H9 (cell line): ENCODE measurements at regions not wholly inside any gene's neighbourhood (a gene's known extent, or its start where the extent isn't known, plus 50 kb on each side); places are given as distances from the start of the nearest gene placed in this dataset.

ENCODE experiments used
- DNase-seq: peaks from one replicate; pipeline ENCODE4 v3.0.0-alpha.2; 2017
- H2AFZ ChIP-seq: one replicate; pipeline ENCODE4 v1.6.1; 2013; ENCODE audit warnings: mild to moderate bottlenecking, low read length, control low read depth, moderate library complexity
- H2AK5ac ChIP-seq: 2 replicates; pipeline ENCODE4 v1.6.1; 2013; ENCODE audit warnings: low read length, control low read depth, mixed read lengths; ENCODE audit not compliant: insufficient read length
- H2BK120ac ChIP-seq: one replicate; pipeline ENCODE4 v1.6.1; 2013; ENCODE audit warnings: low read depth, mild to moderate bottlenecking, low read length, control low read depth, inconsistent platforms; ENCODE audit not compliant: poor library complexity, severe bottlenecking
- H2BK12ac ChIP-seq: 2 replicates; pipeline ENCODE4 v1.6.1; 2013; ENCODE audit warnings: low read length, control low read depth, mixed read lengths, low read depth; ENCODE audit not compliant: insufficient read length
- H2BK15ac ChIP-seq: 2 replicates; pipeline ENCODE4 v1.6.1; 2013; ENCODE audit warnings: low read depth, low read length, control low read depth
- H2BK20ac ChIP-seq: one replicate; pipeline ENCODE4 v1.6.1; 2013; ENCODE audit warnings: low read depth, mild to moderate bottlenecking, low read length, control low read depth, inconsistent platforms; ENCODE audit not compliant: poor library complexity, severe bottlenecking
- H2BK5ac ChIP-seq: 2 replicates; pipeline ENCODE4 v1.6.1; 2013; ENCODE audit warnings: low read length, control low read depth, mixed read lengths; ENCODE audit not compliant: insufficient read length
- H3K14ac ChIP-seq: 2 replicates; pipeline ENCODE4 v1.6.1; 2013; ENCODE audit warnings: low read length, control low read depth; ENCODE audit not compliant: insufficient read depth
- H3K18ac ChIP-seq: 2 replicates; pipeline ENCODE4 v1.6.1; 2013; ENCODE audit warnings: low read depth, mild to moderate bottlenecking, mixed read lengths, low read length, control low read depth; ENCODE audit not compliant: insufficient read length
- H3K23ac ChIP-seq: 2 replicates; pipeline ENCODE4 v1.6.1; 2013; ENCODE audit warnings: low read length, control low read depth, mixed read lengths, low read depth; ENCODE audit not compliant: insufficient read length
- H3K23me2 ChIP-seq: 2 replicates; pipeline ENCODE4 v1.6.1; 2013; ENCODE audit warnings: low read depth, mild to moderate bottlenecking, mixed read lengths, low read length, control low read depth; ENCODE audit not compliant: insufficient read length, poor library complexity, severe bottlenecking
- H3K27ac ChIP-seq: 2 replicates; pipeline ENCODE4 v1.5.1; 2013; ENCODE audit warnings: low read length, control low read depth, mixed read lengths, low read depth; ENCODE audit not compliant: insufficient read length
- H3K27me3 ChIP-seq: 2 replicates; pipeline ENCODE4 v1.6.1; 2013; ENCODE audit warnings: low read length, control low read depth, inconsistent platforms; ENCODE audit not compliant: insufficient read depth
- H3K4ac ChIP-seq: 2 replicates; pipeline ENCODE4 v1.6.1; 2013; ENCODE audit warnings: low read depth, mild to moderate bottlenecking, control low read depth, inconsistent platforms, low read length, moderate library complexity
- H3K4me1 ChIP-seq: 2 replicates; pipeline ENCODE4 v1.6.1; 2013; ENCODE audit warnings: low read length, control low read depth, inconsistent platforms; ENCODE audit not compliant: insufficient read depth
- H3K4me2 ChIP-seq: 2 replicates; pipeline ENCODE4 v1.6.1; 2013; ENCODE audit warnings: low read length, control low read depth, mixed read lengths; ENCODE audit not compliant: insufficient read length, insufficient read depth
- H3K56ac ChIP-seq: 2 replicates; pipeline ENCODE4 v1.6.1; 2013; ENCODE audit warnings: low read depth, mild to moderate bottlenecking, mixed read lengths, low read length, control low read depth; ENCODE audit not compliant: insufficient read length
- H3K79me1 ChIP-seq: 2 replicates; pipeline ENCODE4 v1.6.1; 2013; ENCODE audit warnings: low read depth, mild to moderate bottlenecking, moderate library complexity, low read length, control low read depth, inconsistent platforms; ENCODE audit not compliant: insufficient read depth, poor library complexity, severe bottlenecking
- H3K79me2 ChIP-seq: 2 replicates; pipeline ENCODE4 v1.6.1; 2013; ENCODE audit warnings: low read length, control low read depth, inconsistent platforms; ENCODE audit not compliant: insufficient read depth
- H3K9ac ChIP-seq: 2 replicates; pipeline ENCODE4 v1.6.1; 2013; ENCODE audit warnings: low read length, control low read depth, mixed read lengths; ENCODE audit not compliant: insufficient read length; ENCODE audit errors: extremely low read depth
- H3K9me3 ChIP-seq: one replicate; pipeline ENCODE4 v1.6.1; 2013; ENCODE audit warnings: low read depth, low read length, inconsistent platforms; ENCODE audit not compliant: control insufficient read depth
- H3T11ph ChIP-seq: one replicate; pipeline ENCODE4 v1.6.1; 2013; ENCODE audit warnings: mild to moderate bottlenecking, low read length, control low read depth, inconsistent platforms
- H4K20me1 ChIP-seq: one replicate; pipeline ENCODE4 v1.6.1; 2013; ENCODE audit not compliant: control insufficient read depth, insufficient read length, insufficient read depth
- H4K5ac ChIP-seq: 2 replicates; pipeline ENCODE4 v1.6.1; 2013; ENCODE audit warnings: low read depth, mild to moderate bottlenecking, mixed read lengths, low read length, control low read depth; ENCODE audit not compliant: insufficient read length
- H4K8ac ChIP-seq: replicated peaks from 2 replicates; pipeline ENCODE4 v1.6.1; 2013; ENCODE audit warnings: low read length, control low read depth, mixed read lengths, low read depth; ENCODE audit not compliant: insufficient read length
- H4K91ac ChIP-seq: 2 replicates; pipeline ENCODE4 v1.6.1; 2013; ENCODE audit warnings: low read depth, mild to moderate bottlenecking, moderate library complexity, mixed read lengths, low read length, control low read depth; ENCODE audit not compliant: insufficient read length
- H3K27ac Mint-ChIP-seq, 3 experiments: 2 replicates in 2 of 3; 3 replicates in 1 of 3; pipeline ENCODE4 v1.8.0; 2020 to 2021; ENCODE audit warnings: mixed read lengths in 3 of 3, mild to moderate bottlenecking in 1 of 3, moderate library complexity in 1 of 3
- H3K27me3 Mint-ChIP-seq: 2 replicates; pipeline ENCODE4 v1.8.0; 2021; ENCODE audit warnings: low read depth, mild to moderate bottlenecking, moderate library complexity, mixed read lengths
- H3K36me3 Mint-ChIP-seq, 3 experiments: 2 replicates in 2 of 3; 3 replicates in 1 of 3; pipeline ENCODE4 v1.8.0; 2020 to 2021; ENCODE audit warnings: low read depth in 3 of 3, mixed read lengths in 3 of 3; ENCODE audit not compliant: insufficient read depth in 1 of 3
- H3K4me1 Mint-ChIP-seq, 2 experiments: 2 replicates each; pipeline ENCODE4 v1.8.0; 2020; ENCODE audit warnings: mixed read lengths in 2 of 2
- H3K4me3 Mint-ChIP-seq, 2 experiments: 2 replicates in 1 of 2; 3 replicates in 1 of 2; pipeline ENCODE4 v1.8.0; 2020 to 2021; ENCODE audit warnings: mild to moderate bottlenecking in 2 of 2, mixed read lengths in 2 of 2, moderate library complexity in 1 of 2
- H3K9me3 Mint-ChIP-seq, 2 experiments: 2 replicates in 1 of 2; 3 replicates in 1 of 2; pipeline ENCODE4 v1.8.0; 2020; ENCODE audit warnings: mild to moderate bottlenecking in 2 of 2, mixed read lengths in 2 of 2, moderate library complexity in 1 of 2
- WGBS: extraction: QIAGEN DNeasy Blood & Tissue Kit; methylation state at CpG from one replicate; pipeline ENCODE4 v1.1.7; 2013; ENCODE audit warnings: missing lambda C conversion rate, low lambda C conversion rate, mixed read lengths; ENCODE audit not compliant: insufficient read length; ENCODE audit errors: extremely low coverage; 5-methylcytosine and 5-hydroxymethylcytosine counted together
- TF ChIP-seq, protein P1 (sequence below): fragments of 200-600 bp; sonication (generic); conservative IDR thresholded peaks from 3 replicates; pipeline ENCODE4 v1.8.0; 2021; ENCODE audit warnings: antibody characterized with exemption, mild to moderate bottlenecking

DNA sequence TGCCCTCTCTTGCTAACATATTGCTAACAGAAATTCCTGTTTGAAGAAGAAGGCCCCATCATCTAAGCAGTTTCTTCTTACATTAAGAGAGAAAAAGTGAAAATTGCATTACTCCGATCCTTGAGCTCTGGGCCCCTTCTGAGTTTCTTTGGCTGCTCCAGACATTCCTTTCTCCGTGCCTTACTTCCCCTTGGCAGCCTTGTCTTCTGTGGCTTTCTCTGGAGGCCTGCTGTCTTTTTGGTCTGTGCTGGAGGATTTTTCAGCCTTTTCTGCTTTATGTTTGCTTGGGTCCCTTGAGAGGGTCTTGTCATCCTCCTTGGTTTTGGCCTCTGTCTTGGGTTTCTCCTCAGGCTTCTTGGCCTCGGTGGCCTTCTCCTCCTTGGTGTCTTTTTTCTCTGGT lies 378.8 kb upstream of the CHD6 start:
- H3K9me3 Mint-ChIP-seq = no peaks in the 10 kb centered on the region; a peak in 1 of 5 replicates
- Histone ChIP-seq H3K23me2 (no peaks in the 10 kb centered on the region), H2AK5ac (no peak overlapping the region), H3K9me3 (no peaks in the 10 kb centered on the region), H2BK120ac (no peak overlapping the region), H3K4me1 (no peaks in the 10 kb centered on the region), H3K79me2 (no peaks in the 10 kb centered on the region), H3K56ac (no peak overlapping the region), H2BK5ac (no peak overlapping the region), H2AFZ (no peak overlapping the region), H3K4me2 (no peak overlapping the region), H4K5ac (no peak overlapping the region), H4K20me1 (no peaks in the 10 kb centered on the region), H2BK20ac (no peak overlapping the region), H3K18ac (no peak overlapping the region), H2BK15ac (no peak overlapping the region), H4K91ac (no peak overlapping the region), H2BK12ac (no peak overlapping the region), H3K9ac (no peak overlapping the region), H3K14ac (no peak overlapping the region), H4K8ac (no peak overlapping the region), H3K27ac (no peak overlapping the region), H3T11ph (no peak overlapping the region), H3K27me3 (no peaks in the 10 kb centered on the region), H3K23ac (no peak overlapping the region), H3K4ac (no peak overlapping the region), H3K79me1 (no peaks in the 10 kb centered on the region)
- no peak overlapping the region for H3K27ac Mint-ChIP-seq
- H3K4me1 Mint-ChIP-seq = no peaks in the 10 kb centered on the region
- H3K27me3 Mint-ChIP-seq = peaks cover 3% of the 10 kb centered on the region
- no CpG with 5 or more reads among the region's 3 CpGs for WGBS
- TF ChIP-seq, protein P1, sequence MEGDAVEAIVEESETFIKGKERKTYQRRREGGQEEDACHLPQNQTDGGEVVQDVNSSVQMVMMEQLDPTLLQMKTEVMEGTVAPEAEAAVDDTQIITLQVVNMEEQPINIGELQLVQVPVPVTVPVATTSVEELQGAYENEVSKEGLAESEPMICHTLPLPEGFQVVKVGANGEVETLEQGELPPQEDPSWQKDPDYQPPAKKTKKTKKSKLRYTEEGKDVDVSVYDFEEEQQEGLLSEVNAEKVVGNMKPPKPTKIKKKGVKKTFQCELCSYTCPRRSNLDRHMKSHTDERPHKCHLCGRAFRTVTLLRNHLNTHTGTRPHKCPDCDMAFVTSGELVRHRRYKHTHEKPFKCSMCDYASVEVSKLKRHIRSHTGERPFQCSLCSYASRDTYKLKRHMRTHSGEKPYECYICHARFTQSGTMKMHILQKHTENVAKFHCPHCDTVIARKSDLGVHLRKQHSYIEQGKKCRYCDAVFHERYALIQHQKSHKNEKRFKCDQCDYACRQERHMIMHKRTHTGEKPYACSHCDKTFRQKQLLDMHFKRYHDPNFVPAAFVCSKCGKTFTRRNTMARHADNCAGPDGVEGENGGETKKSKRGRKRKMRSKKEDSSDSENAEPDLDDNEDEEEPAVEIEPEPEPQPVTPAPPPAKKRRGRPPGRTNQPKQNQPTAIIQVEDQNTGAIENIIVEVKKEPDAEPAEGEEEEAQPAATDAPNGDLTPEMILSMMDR = no peak
- H3K4me3 Mint-ChIP-seq = no peak overlapping the region
- H3K36me3 Mint-ChIP-seq = no peaks in the 10 kb centered on the region; a peak in 2 of 7 replicates
- DNase-seq = no peak
